ENCODE measurements at regions not wholly inside any gene's neighbourhood (a gene's known extent, or its start where the extent isn't known, plus 50 kb on each side); places are given as distances from the start of the nearest gene placed in this dataset.

DNA sequence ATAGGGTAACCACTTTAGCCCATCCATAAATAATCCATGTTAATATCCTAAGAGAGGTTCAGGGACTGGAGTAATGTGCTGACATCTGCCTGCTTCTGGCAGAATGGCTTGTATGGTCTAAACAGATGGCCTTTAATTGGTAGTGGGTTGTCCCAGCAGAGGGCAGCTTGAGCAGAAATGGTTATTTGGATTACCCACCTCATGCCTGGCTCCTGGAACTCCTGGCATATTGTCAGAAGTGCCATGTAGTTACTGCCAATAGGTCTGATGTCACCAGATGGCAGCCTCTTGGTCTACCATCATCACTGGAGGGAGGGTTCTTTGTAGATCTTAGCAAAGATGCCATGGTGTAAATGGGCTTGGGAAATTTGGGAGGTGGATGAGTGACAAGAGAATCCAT is 157.5 kb upstream of the SOX9 start:
- TF ChIP-seq, protein P1, sequence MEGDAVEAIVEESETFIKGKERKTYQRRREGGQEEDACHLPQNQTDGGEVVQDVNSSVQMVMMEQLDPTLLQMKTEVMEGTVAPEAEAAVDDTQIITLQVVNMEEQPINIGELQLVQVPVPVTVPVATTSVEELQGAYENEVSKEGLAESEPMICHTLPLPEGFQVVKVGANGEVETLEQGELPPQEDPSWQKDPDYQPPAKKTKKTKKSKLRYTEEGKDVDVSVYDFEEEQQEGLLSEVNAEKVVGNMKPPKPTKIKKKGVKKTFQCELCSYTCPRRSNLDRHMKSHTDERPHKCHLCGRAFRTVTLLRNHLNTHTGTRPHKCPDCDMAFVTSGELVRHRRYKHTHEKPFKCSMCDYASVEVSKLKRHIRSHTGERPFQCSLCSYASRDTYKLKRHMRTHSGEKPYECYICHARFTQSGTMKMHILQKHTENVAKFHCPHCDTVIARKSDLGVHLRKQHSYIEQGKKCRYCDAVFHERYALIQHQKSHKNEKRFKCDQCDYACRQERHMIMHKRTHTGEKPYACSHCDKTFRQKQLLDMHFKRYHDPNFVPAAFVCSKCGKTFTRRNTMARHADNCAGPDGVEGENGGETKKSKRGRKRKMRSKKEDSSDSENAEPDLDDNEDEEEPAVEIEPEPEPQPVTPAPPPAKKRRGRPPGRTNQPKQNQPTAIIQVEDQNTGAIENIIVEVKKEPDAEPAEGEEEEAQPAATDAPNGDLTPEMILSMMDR (IDR thresholded peaks at IDR 0.05), result no peak
- TF ChIP-seq TCF7L2 (IDR thresholded peaks at IDR 0.05; ENCODE audit: low read depth, low read length) (no peak), POLR2AphosphoS5 (IDR thresholded peaks at IDR 0.05; ENCODE audit: low read depth, low read length) (no peak), SIN3A (IDR thresholded peaks at IDR 0.05; ENCODE audit: borderline replicate concordance, insufficient read depth, low read depth, low read length) (no peak)
- TF ChIP-seq, protein P2, sequence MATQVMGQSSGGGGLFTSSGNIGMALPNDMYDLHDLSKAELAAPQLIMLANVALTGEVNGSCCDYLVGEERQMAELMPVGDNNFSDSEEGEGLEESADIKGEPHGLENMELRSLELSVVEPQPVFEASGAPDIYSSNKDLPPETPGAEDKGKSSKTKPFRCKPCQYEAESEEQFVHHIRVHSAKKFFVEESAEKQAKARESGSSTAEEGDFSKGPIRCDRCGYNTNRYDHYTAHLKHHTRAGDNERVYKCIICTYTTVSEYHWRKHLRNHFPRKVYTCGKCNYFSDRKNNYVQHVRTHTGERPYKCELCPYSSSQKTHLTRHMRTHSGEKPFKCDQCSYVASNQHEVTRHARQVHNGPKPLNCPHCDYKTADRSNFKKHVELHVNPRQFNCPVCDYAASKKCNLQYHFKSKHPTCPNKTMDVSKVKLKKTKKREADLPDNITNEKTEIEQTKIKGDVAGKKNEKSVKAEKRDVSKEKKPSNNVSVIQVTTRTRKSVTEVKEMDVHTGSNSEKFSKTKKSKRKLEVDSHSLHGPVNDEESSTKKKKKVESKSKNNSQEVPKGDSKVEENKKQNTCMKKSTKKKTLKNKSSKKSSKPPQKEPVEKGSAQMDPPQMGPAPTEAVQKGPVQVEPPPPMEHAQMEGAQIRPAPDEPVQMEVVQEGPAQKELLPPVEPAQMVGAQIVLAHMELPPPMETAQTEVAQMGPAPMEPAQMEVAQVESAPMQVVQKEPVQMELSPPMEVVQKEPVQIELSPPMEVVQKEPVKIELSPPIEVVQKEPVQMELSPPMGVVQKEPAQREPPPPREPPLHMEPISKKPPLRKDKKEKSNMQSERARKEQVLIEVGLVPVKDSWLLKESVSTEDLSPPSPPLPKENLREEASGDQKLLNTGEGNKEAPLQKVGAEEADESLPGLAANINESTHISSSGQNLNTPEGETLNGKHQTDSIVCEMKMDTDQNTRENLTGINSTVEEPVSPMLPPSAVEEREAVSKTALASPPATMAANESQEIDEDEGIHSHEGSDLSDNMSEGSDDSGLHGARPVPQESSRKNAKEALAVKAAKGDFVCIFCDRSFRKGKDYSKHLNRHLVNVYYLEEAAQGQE (IDR thresholded peaks at IDR 0.05; ENCODE audit: insufficient read depth in 1 of 2, low read depth in 2 of 2, low read length in 1 of 2), result no peak

Data from Panc1 (cell line).